ENCODE measurements at regions not wholly inside any gene's neighbourhood (a gene's known extent, or its start where the extent isn't known, plus 50 kb on each side); places are given as distances from the start of the nearest gene placed in this dataset.

- Histone ChIP-seq H3K79me1 (ENCODE audit: low read length) (no peaks in the 10 kb centered on the region), H3K9me3 (ENCODE audit: insufficient read depth, low read depth, low read length) (no peaks in the 10 kb centered on the region), H3K4me1 (ENCODE audit: control insufficient read depth in 1 of 2, insufficient read depth in 2 of 2, low read length in 2 of 2) (no peaks in the 10 kb centered on the region), H2AFZ (ENCODE audit: insufficient read depth, low read length, poor library complexity) (no peak overlapping the region), H3K9ac (ENCODE audit: low read length) (no peak overlapping the region), H4K12ac (ENCODE audit: low read depth, low read length) (no peak overlapping the region), H4K8ac (ENCODE audit: low read depth, low read length) (no peak overlapping the region), H3K23ac (ENCODE audit: low read length) (no peak overlapping the region), H3K27me3 (ENCODE audit: insufficient read depth, low read length) (no peaks in the 10 kb centered on the region), H2AK5ac (ENCODE audit: low read length) (no peak overlapping the region), H3K4ac (ENCODE audit: low read depth, low read length) (no peak overlapping the region), H3K36me3 (ENCODE audit: control insufficient read depth in 1 of 2, insufficient read depth in 2 of 2, low read length in 2 of 2) (no peaks in the 10 kb centered on the region), H3K79me2 (ENCODE audit: control insufficient read depth, insufficient read depth, low read length, poor library complexity) (no peaks in the 10 kb centered on the region), H2BK5ac (ENCODE audit: low read depth, low read length, poor library complexity) (no peak overlapping the region), H3K4me2 (ENCODE audit: low read length) (no peak overlapping the region), H3K14ac (ENCODE audit: low read length) (no peak overlapping the region), H3K27ac (ENCODE audit: low read depth, low read length) (no peak overlapping the region), H4K91ac (ENCODE audit: low read depth, low read length) (no peak overlapping the region), H3K4me3 (ENCODE audit: low read depth, low read length) (no peak overlapping the region), H2BK120ac (ENCODE audit: insufficient read depth, low read length, poor library complexity) (no peak overlapping the region), H2BK12ac (ENCODE audit: low read length) (no peak overlapping the region), H3K18ac (ENCODE audit: low read length) (no peak overlapping the region)
- WGBS (ENCODE audit: extremely low coverage, insufficient coverage, insufficient read length) = no CpG with 5 or more reads among the region's 2 CpGs
- no peak for DNase-seq
Measured at GRCh38 chr5:165913059-165913458, 2378.4 kb upstream of the WWC1 start.

GRCh38 chr5:165914456-165914855, 2377.0 kb upstream of the WWC1 start:
- Histone ChIP-seq H3K9me3 (ENCODE audit: insufficient read depth, low read depth, low read length) (no peaks in the 10 kb centered on the region), H3K79me2 (ENCODE audit: control insufficient read depth, insufficient read depth, low read length, poor library complexity) (no peaks in the 10 kb centered on the region), H3K27me3 (ENCODE audit: insufficient read depth, low read length) (no peaks in the 10 kb centered on the region), H3K23ac (ENCODE audit: low read length) (no peak overlapping the region), H3K36me3 (ENCODE audit: control insufficient read depth in 1 of 2, insufficient read depth in 2 of 2, low read length in 2 of 2) (no peaks in the 10 kb centered on the region), H2AK5ac (ENCODE audit: low read length) (no peak overlapping the region), H3K27ac (ENCODE audit: low read depth, low read length) (no peak overlapping the region), H4K91ac (ENCODE audit: low read depth, low read length) (no peak overlapping the region), H4K8ac (ENCODE audit: low read depth, low read length) (no peak overlapping the region), H2BK120ac (ENCODE audit: insufficient read depth, low read length, poor library complexity) (no peak overlapping the region), H3K4me1 (ENCODE audit: control insufficient read depth in 1 of 2, insufficient read depth in 2 of 2, low read length in 2 of 2) (no peaks in the 10 kb centered on the region), H3K4me3 (ENCODE audit: low read depth, low read length) (no peak overlapping the region), H3K79me1 (ENCODE audit: low read length) (no peaks in the 10 kb centered on the region), H2BK12ac (ENCODE audit: low read length) (no peak overlapping the region), H2BK5ac (ENCODE audit: low read depth, low read length, poor library complexity) (no peak overlapping the region), H3K4ac (ENCODE audit: low read depth, low read length) (no peak overlapping the region), H3K4me2 (ENCODE audit: low read length) (no peak overlapping the region), H4K12ac (ENCODE audit: low read depth, low read length) (no peak overlapping the region), H3K14ac (ENCODE audit: low read length) (no peak overlapping the region), H3K18ac (ENCODE audit: low read length) (no peak overlapping the region), H2AFZ (ENCODE audit: insufficient read depth, low read length, poor library complexity) (no peak overlapping the region), H3K9ac (ENCODE audit: low read length) (no peak overlapping the region)
- WGBS (ENCODE audit: extremely low coverage, insufficient coverage, insufficient read length) = no CpG with 5 or more reads among the region's 6 CpGs
- DNase-seq = no peak

GRCh38 chr5:165919196-165919595, 2372.2 kb upstream of the WWC1 start:
- Histone ChIP-seq H3K23ac (ENCODE audit: low read length) (no peak overlapping the region), H3K27me3 (ENCODE audit: insufficient read depth, low read length) (no peaks in the 10 kb centered on the region), H2AK5ac (ENCODE audit: low read length) (no peak overlapping the region), H4K8ac (ENCODE audit: low read depth, low read length) (no peak overlapping the region), H3K18ac (ENCODE audit: low read length) (no peak overlapping the region), H2BK120ac (ENCODE audit: insufficient read depth, low read length, poor library complexity) (no peak overlapping the region), H3K79me2 (ENCODE audit: control insufficient read depth, insufficient read depth, low read length, poor library complexity) (no peaks in the 10 kb centered on the region), H3K79me1 (ENCODE audit: low read length) (no peaks in the 10 kb centered on the region), H3K4me3 (ENCODE audit: low read depth, low read length) (no peak overlapping the region), H3K36me3 (ENCODE audit: control insufficient read depth in 1 of 2, insufficient read depth in 2 of 2, low read length in 2 of 2) (no peaks in the 10 kb centered on the region), H2BK12ac (ENCODE audit: low read length) (no peak overlapping the region), H3K9ac (ENCODE audit: low read length) (no peak overlapping the region), H2BK5ac (ENCODE audit: low read depth, low read length, poor library complexity) (no peak overlapping the region), H4K91ac (ENCODE audit: low read depth, low read length) (no peak overlapping the region), H3K14ac (ENCODE audit: low read length) (no peak overlapping the region), H2AFZ (ENCODE audit: insufficient read depth, low read length, poor library complexity) (no peak overlapping the region), H3K4me2 (ENCODE audit: low read length) (no peak overlapping the region), H3K4ac (ENCODE audit: low read depth, low read length) (no peak overlapping the region), H3K27ac (ENCODE audit: low read depth, low read length) (no peak overlapping the region), H3K9me3 (ENCODE audit: insufficient read depth, low read depth, low read length) (no peaks in the 10 kb centered on the region), H3K4me1 (ENCODE audit: control insufficient read depth in 1 of 2, insufficient read depth in 2 of 2, low read length in 2 of 2) (no peaks in the 10 kb centered on the region), H4K12ac (ENCODE audit: low read depth, low read length) (no peak overlapping the region)
- no peak for DNase-seq
- WGBS (ENCODE audit: extremely low coverage, insufficient coverage, insufficient read length) = no CpG with 5 or more reads among the region's 20 CpGs

DNA sequence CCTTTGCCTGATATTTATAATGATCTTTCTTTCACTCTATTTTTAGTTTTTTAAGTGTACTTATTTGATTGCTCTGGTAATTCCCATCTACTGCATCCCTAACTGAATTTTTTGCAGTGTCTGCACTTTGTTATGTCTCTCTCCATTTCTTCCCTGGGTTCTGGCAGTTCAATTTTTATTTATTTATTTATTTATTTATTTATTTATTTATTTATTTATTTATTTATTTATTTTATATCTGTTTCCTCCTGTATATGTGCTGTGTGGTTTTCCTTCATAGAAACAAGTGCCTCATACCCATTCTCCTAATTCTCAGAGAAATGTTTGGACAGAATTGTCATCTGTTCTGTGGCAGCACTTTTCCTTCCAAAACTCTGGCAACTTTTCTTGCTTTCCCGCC, 2370.8 kb upstream of the WWC1 start:
- Histone ChIP-seq H3K23ac (ENCODE audit: low read length) (no peak overlapping the region), H3K27ac (ENCODE audit: low read depth, low read length) (no peak overlapping the region), H3K9ac (ENCODE audit: low read length) (no peak overlapping the region), H2AFZ (ENCODE audit: insufficient read depth, low read length, poor library complexity) (no peak overlapping the region), H3K14ac (ENCODE audit: low read length) (no peak overlapping the region), H2BK120ac (ENCODE audit: insufficient read depth, low read length, poor library complexity) (no peak overlapping the region), H2BK12ac (ENCODE audit: low read length) (no peak overlapping the region), H3K79me2 (ENCODE audit: control insufficient read depth, insufficient read depth, low read length, poor library complexity) (no peaks in the 10 kb centered on the region), H3K4me3 (ENCODE audit: low read depth, low read length) (no peak overlapping the region), H3K4me1 (ENCODE audit: control insufficient read depth in 1 of 2, insufficient read depth in 2 of 2, low read length in 2 of 2) (no peaks in the 10 kb centered on the region), H3K4ac (ENCODE audit: low read depth, low read length) (no peak overlapping the region), H3K79me1 (ENCODE audit: low read length) (no peaks in the 10 kb centered on the region), H3K36me3 (ENCODE audit: control insufficient read depth in 1 of 2, insufficient read depth in 2 of 2, low read length in 2 of 2) (no peaks in the 10 kb centered on the region), H4K8ac (ENCODE audit: low read depth, low read length) (no peak overlapping the region), H4K91ac (ENCODE audit: low read depth, low read length) (no peak overlapping the region), H2AK5ac (ENCODE audit: low read length) (no peak overlapping the region), H3K27me3 (ENCODE audit: insufficient read depth, low read length) (no peaks in the 10 kb centered on the region), H3K9me3 (ENCODE audit: insufficient read depth, low read depth, low read length) (no peaks in the 10 kb centered on the region), H4K12ac (ENCODE audit: low read depth, low read length) (no peak overlapping the region), H2BK5ac (ENCODE audit: low read depth, low read length, poor library complexity) (no peak overlapping the region), H3K4me2 (ENCODE audit: low read length) (no peak overlapping the region), H3K18ac (ENCODE audit: low read length) (no peak overlapping the region)
- DNase-seq = no peak
- no CpG with 5 or more reads among the region's 1 CpG for WGBS (ENCODE audit: extremely low coverage, insufficient coverage, insufficient read length)

Data from trophoblast cell (in vitro differentiated cells and primary cell).